Hepatocyte (in vitro differentiated cells): ENCODE measurements at regions not wholly inside any gene's neighbourhood (a gene's known extent, or its start where the extent isn't known, plus 50 kb on each side); places are given as distances from the start of the nearest gene placed in this dataset.

Experiments
- DNase-seq: peaks from one replicate; pipeline ENCODE4 v3.0.0-alpha.2; 2016; ENCODE audit warnings: low spot score
- H2AFZ ChIP-seq: fragments of 200-600 bp; sonication (generic); 2 replicates; pipeline ENCODE4 v1.6.0; 2016; ENCODE audit warnings: antibody characterized with exemption, mild to moderate bottlenecking
- H3K27ac ChIP-seq: fragments of 200-600 bp; sonication (generic); 2 replicates; pipeline ENCODE4 v1.5.1; 2016; ENCODE audit warnings: mild to moderate bottlenecking
- H3K27me3 ChIP-seq: fragments of 200-600 bp; sonication (generic); 2 replicates; pipeline ENCODE4 v1.6.1; 2016
- H3K36me3 ChIP-seq: fragments of 200-600 bp; sonication (generic); replicated peaks from 2 replicates; pipeline ENCODE4 v1.5.1; 2016; ENCODE audit warnings: low read depth; ENCODE audit not compliant: insufficient read depth
- H3K4me1 ChIP-seq: fragments of 200-600 bp; sonication (generic); 2 replicates; pipeline ENCODE4 v1.5.1; 2016; ENCODE audit warnings: mild to moderate bottlenecking, moderate library complexity; ENCODE audit not compliant: insufficient read depth
- H3K4me2 ChIP-seq: fragments of 200-600 bp; sonication (generic); 2 replicates; pipeline ENCODE4 v1.6.0; 2016
- H3K4me3 ChIP-seq: fragments of 200-600 bp; sonication (generic); 2 replicates; pipeline ENCODE4 v1.5.1; 2016; ENCODE audit warnings: mild to moderate bottlenecking
- H3K79me2 ChIP-seq: fragments of 200-600 bp; sonication (generic); 2 replicates; pipeline ENCODE4 v1.6.0; 2017; ENCODE audit warnings: mild to moderate bottlenecking
- H3K9me2 ChIP-seq: fragments of 200-600 bp; sonication (generic); replicated peaks from 2 replicates; pipeline ENCODE4 v1.6.0; 2017; ENCODE audit warnings: mild to moderate bottlenecking; ENCODE audit not compliant: insufficient read depth
- H3K9me3 ChIP-seq: fragments of 200-600 bp; sonication (generic); 2 replicates; pipeline ENCODE4 v1.5.1; 2016; ENCODE audit warnings: low read depth, mild to moderate bottlenecking
- H4K20me1 ChIP-seq: fragments of 200-600 bp; sonication (generic); 2 replicates; pipeline ENCODE4 v1.6.0; 2016; ENCODE audit warnings: mild to moderate bottlenecking; ENCODE audit not compliant: insufficient read depth, poor library complexity, severe bottlenecking
- CTCF ChIP-seq: fragments of 200-600 bp; sonication (generic); IDR thresholded peaks from 2 replicates; pipeline ENCODE4 v1.5.1; 2016; ENCODE audit warnings: antibody characterized with exemption, mild to moderate bottlenecking; ENCODE audit not compliant: poor library complexity
- EZH2 ChIP-seq: fragments of 200-600 bp; sonication (generic); IDR thresholded peaks from 2 replicates; pipeline ENCODE4 v1.6.1; 2016; ENCODE audit warnings: antibody characterized with exemption, mild to moderate bottlenecking, borderline replicate concordance
- EZH2phosphoT487 ChIP-seq: fragments of 200-600 bp; sonication (generic); IDR thresholded peaks from one replicate; pipeline ENCODE4 v1.6.1; 2018; ENCODE audit warnings: antibody characterized with exemption, mild to moderate bottlenecking, low read depth, moderate library complexity; ENCODE audit not compliant: unreplicated experiment, severe bottlenecking
- WGBS: methylation state at CpG from one replicate; pipeline ENCODE4 v1.1.6; 2016; ENCODE audit warnings: low lambda C conversion rate; ENCODE audit errors: missing lambda C conversion rate; 5-methylcytosine and 5-hydroxymethylcytosine counted together

- Histone ChIP-seq H3K9me2 (no peaks in the 10 kb centered on the region), H3K4me2 (no peak overlapping the region), H3K4me1 (peaks cover 5% of the 10 kb centered on the region), H3K27ac (no peak overlapping the region), H2AFZ (no peak overlapping the region), H3K36me3 (no peaks in the 10 kb centered on the region), H3K9me3 (no peaks in the 10 kb centered on the region), H4K20me1 (no peaks in the 10 kb centered on the region), H3K27me3 (no peaks in the 10 kb centered on the region), H3K79me2 (no peaks in the 10 kb centered on the region), H3K4me3 (no peak overlapping the region)
- WGBS: 92% methylated on average over 16 of the region's 16 CpGs
- TF ChIP-seq CTCF (no peak), EZH2 (no peak), EZH2phosphoT487 (no peak)
- DNase-seq: no peak
These were observed 403.3 kb upstream of the TNRC6C start for GRCh38 chr17:77555121-77555591.

GRCh38 chr17:77555741-77556291 is 402.7 kb upstream of the TNRC6C start:
- Histone ChIP-seq H3K9me2 (no peaks in the 10 kb centered on the region), H3K79me2 (no peaks in the 10 kb centered on the region), H3K27ac (no peak overlapping the region), H2AFZ (no peak overlapping the region), H3K36me3 (no peaks in the 10 kb centered on the region), H4K20me1 (no peaks in the 10 kb centered on the region), H3K27me3 (no peaks in the 10 kb centered on the region), H3K9me3 (no peaks in the 10 kb centered on the region), H3K4me1 (peaks cover 5% of the 10 kb centered on the region), H3K4me2 (peak overlapping the region; percentile 54), H3K4me3 (no peak overlapping the region)
- TF ChIP-seq CTCF (no peak), EZH2phosphoT487 (no peak), EZH2 (no peak)
- DNase-seq: peak; percentile 60
- 43% methylated on average over 10 of the region's 11 CpGs for WGBS

- no peak overlapping the region for H2AFZ ChIP-seq
- no peaks in the 10 kb centered on the region for H3K27me3 ChIP-seq
- H3K4me3 ChIP-seq: no peak overlapping the region
- no peaks in the 10 kb centered on the region for H3K9me2 ChIP-seq
- WGBS: 71% methylated on average over 14 of the region's 14 CpGs
- H4K20me1 ChIP-seq: no peaks in the 10 kb centered on the region
- no peak for DNase-seq
- H3K9me3 ChIP-seq: no peaks in the 10 kb centered on the region
- no peak overlapping the region for H3K27ac ChIP-seq
- H3K36me3 ChIP-seq: no peaks in the 10 kb centered on the region
- H3K4me1 ChIP-seq: peaks cover 5% of the 10 kb centered on the region
- H3K79me2 ChIP-seq: no peaks in the 10 kb centered on the region
- no peak overlapping the region for H3K4me2 ChIP-seq
- no peak for TF ChIP-seq CTCF
- TF ChIP-seq EZH2phosphoT487: no peak
- no peak for TF ChIP-seq EZH2
These were observed 402.0 kb upstream of the TNRC6C start for GRCh38 chr17:77556383-77557061.
